ENCODE measurements at regions not wholly inside any gene's neighbourhood (a gene's known extent, or its start where the extent isn't known, plus 50 kb on each side); places are given as distances from the start of the nearest gene placed in this dataset.
A peak's percentile ranks its signal among the peaks of the same experiment; 100 is the strongest.

GRCh38 chr2:111704246-111704645 lies 179.7 kb downstream of the ANAPC1 start:
- peak; percentile 61 for DNase-seq (ENCODE audit: low read depth)
- TF ChIP-seq CTCF (conservative IDR thresholded peaks at IDR 0.05; ENCODE audit: low read depth, low read length): no peak

GRCh38 chr2:111705239-111705638 lies 178.8 kb downstream of the ANAPC1 start:
- no peak for DNase-seq (ENCODE audit: low read depth)
- no peak for TF ChIP-seq CTCF (conservative IDR thresholded peaks at IDR 0.05; ENCODE audit: low read depth, low read length)
- H3K4me3 ChIP-seq (ENCODE audit: low read depth, low read length): no peak overlapping the region

More at GRCh38 chr2:111704246-111704645, 179.7 kb downstream of the ANAPC1 start:
- no peak overlapping the region for H3K4me3 ChIP-seq (ENCODE audit: low read depth, low read length)

GRCh38 chr2:111705711-111706336 lies 178.2 kb downstream of the ANAPC1 start:
- no peak for TF ChIP-seq CTCF (conservative IDR thresholded peaks at IDR 0.05; ENCODE audit: low read depth, low read length)
- H3K4me3 ChIP-seq (ENCODE audit: low read depth, low read length): no peak overlapping the region
- DNase-seq (ENCODE audit: low read depth): peak; percentile 81

- no peak for DNase-seq (ENCODE audit: low read depth)
- no peak for TF ChIP-seq CTCF (conservative IDR thresholded peaks at IDR 0.05; ENCODE audit: low read depth, low read length)
- no peak overlapping the region for H3K4me3 ChIP-seq (ENCODE audit: low read depth, low read length)
Measured at GRCh38 chr2:111706481-111707001, 177.5 kb downstream of the ANAPC1 start.

- DNase-seq (ENCODE audit: low read depth): no peak
- no peak for TF ChIP-seq CTCF (conservative IDR thresholded peaks at IDR 0.05; ENCODE audit: low read depth, low read length)
- H3K4me3 ChIP-seq (ENCODE audit: low read depth, low read length): no peak overlapping the region
Measured at GRCh38 chr2:111707700-111708099, 176.3 kb downstream of the ANAPC1 start.

- TF ChIP-seq CTCF (conservative IDR thresholded peaks at IDR 0.05; ENCODE audit: low read depth, low read length): no peak
Measured at GRCh38 chr2:111708476-111709180, 175.4 kb downstream of the ANAPC1 start.

More at GRCh38 chr2:111708476-111709180, 175.4 kb downstream of the ANAPC1 start:
- DNase-seq (ENCODE audit: low read depth): no peak
- H3K4me3 ChIP-seq (ENCODE audit: low read depth, low read length): no peak overlapping the region

Data from choroid plexus epithelial cell (primary cell).